ENCODE measurements at regions not wholly inside any gene's neighbourhood (a gene's known extent, or its start where the extent isn't known, plus 50 kb on each side); places are given as distances from the start of the nearest gene placed in this dataset.
"Not testable (repeated sequence)": the region's sequence is repeated elsewhere in the genome, so short reads cannot be mapped to it uniquely, and the experiment has no call there.

DNA sequence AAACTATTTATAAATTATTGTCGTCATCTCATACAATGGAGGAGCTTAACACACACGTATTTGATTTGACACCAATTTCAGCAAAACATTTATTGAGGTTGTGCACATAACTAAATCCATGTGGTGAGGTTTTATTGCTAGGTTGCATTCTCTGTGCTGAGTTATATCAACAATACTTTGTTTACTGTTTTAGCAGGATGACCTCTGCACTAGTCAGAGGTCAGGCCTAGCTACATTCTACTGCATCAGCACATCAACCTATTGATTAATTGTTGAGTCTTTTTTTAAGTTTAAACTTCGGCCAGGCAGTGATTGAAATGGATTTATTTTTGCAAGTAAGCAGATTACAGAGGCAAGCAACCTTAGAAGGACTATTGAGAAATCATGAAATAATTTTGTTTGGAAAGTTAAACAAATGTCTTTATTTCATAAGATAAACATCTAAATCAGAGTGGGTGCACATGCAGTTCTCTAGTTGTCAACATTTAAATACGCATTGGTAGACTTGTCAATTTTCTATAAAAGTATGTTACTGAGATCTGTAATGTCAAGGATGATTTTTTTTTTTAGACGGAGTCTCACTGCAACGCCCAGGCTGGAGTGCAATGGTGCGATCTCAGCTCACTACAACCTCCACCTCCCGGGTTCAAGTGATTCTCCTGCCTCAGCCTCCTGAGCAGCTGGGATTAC lies 75.2 kb upstream of the CD28 start:
- peak; percentile 2 for DNase-seq

GRCh38 chr2:203636588-203637470 lies 69.6 kb upstream of the CD28 start:
- DNase-seq, result no peak

DNA sequence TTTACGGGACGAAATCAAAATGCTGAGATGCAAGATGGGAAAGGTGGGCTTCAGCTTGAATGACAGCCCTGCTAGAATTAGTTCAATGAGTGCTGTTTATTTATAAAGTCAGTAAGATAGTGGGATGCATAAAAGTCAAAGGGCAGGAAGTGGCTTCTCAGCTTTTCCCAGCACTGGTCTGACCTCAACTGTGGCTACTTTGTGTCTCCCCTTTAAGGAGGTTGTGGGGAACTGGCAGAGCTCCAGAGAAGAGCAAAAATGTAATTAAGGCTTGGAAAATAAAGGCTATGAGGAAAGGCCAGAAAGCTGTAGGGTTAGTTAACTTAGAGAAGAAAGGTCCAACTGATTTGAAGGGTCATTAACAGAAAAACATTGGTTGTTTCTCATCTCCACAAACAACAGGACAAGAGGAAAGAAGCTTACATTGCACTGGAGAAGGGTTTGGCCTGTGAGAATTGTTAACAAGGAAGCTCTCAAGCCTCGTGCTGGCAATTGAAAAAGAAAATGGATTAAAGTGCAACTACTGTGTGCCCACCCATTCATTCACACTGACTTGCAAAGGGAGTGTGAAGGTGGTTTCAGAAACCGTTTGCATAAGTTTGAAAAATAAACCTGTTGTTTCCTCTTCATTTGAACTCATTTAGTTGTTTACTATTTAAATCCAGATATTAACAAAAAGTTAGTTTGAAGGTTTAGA lies 68.8 kb upstream of the CD28 start:
- no peak for DNase-seq

DNA sequence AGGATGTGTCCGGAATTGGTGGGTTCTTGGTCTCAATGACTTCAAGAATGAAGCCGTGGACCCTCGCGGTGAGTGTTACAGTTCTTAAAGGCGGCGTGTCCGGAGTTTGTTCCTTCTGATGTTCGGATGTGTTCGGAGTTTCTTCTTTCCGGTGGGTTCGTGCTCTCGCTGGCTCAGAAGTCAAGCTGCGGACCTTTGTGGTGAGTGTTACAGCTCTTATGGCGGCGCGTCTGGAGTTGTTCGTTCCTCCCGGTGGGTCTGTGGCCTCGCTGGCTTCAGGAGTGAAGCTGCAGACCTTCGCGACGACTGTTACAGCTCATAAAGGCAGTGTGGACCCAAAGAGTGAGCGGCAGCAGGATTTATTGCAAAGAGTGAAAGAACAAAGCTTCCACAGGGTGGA lies 64.6 kb upstream of the CD28 start:
- DNase-seq, result not testable (repeated sequence)

- not testable (repeated sequence) for DNase-seq
Observed at GRCh38 chr2:203642841-203643240, 63.6 kb upstream of the CD28 start.

- DNase-seq, result no peak
Observed at GRCh38 chr2:203645831-203646230, 60.6 kb upstream of the CD28 start.

DNA sequence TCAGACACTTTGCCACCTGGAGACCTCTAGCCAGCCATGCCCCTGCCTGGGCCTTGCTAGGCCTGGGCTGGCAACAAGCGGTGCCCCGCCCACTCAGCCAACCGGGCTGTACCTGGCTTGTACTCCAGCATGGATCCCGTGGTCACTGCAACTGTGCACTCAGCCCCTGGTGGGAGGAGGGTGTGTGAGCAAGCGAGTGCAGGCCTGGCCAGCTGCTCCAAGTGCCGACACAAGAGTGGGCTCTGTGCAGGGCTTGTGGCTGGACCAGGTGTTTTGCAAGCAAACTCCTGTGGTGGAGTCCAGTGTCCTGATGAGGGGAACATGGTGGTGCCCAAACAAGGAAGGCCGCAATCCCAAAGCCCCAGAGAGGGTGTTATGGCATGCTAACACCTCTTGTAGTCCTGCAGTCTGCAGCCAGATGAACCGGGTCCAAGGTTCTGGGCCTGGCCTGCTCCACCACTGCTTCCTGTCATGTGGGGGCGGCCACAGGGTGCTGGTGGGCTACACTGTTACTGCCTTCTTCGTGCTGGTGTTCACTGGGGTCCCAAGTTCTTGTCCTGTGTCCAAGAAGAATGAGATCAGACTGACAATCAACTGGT lies 60.1 kb upstream of the CD28 start:
- DNase-seq, result no peak

DNA sequence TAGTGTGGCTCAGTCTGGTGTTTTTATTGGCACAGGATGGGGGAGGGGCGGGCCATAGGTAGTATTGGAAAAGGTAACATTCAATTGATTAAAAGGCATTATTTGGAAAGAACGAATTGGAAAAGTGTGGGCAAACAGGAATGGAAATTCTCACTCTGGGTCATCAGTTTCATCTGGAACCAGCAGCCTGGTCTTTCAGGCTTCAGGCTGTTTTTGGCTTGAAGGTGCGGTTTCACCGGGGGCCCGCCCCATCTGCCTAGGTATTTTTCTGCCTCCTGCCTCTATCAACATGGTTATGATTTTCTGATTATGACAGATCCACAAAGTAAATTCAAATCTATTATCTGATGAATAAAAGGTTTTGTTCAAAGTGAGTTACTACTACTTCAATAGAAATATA lies 59.5 kb upstream of the CD28 start:
- DNase-seq, result no peak

DNA sequence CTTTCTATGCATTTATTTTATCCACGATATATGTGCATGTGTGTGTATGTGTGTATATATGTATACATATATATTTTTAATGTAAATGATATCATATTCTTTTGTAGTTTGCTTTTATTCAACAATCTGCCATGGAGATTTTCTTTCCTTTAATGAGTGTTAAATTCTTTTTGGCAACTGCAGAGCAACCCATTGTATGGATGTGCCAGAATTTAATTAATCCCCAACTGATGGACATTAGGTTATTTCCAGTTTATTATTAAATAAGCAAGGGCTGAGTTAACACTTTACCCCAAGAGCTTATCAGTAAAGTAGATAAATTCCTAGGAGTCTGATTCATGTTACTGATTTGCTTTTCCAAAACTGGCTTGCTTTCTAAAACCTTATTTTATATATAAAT lies 58.9 kb upstream of the CD28 start:
- DNase-seq, result no peak

GRCh38 chr2:203648273-203648672 lies 58.2 kb upstream of the CD28 start:
- DNase-seq, result peak; percentile 7

- no peak for DNase-seq
Observed at GRCh38 chr2:203649176-203649814, 57.1 kb upstream of the CD28 start.

GRCh38 chr2:203650860-203651613 lies 55.4 kb upstream of the CD28 start:
- DNase-seq, result peak; percentile 47

DNA sequence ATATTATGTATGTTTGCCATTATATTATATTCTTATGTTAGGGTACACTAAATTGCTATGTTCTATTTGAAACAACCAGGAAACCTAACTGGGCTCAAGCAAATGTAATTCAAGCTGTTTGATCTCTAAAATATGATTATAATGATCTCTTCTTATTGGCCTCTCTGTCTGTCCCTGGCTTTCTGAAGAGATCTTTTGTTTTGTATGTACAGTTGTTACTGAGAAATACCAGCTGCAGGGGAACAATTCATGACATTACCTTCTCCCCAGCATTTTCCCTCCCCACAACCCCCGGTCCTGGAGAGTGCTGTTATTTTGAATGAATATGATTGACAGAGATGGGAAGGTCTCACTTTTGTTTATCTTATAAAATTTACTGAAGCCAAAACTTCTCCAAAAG lies 54.8 kb upstream of the CD28 start:
- DNase-seq, result no peak

DNA sequence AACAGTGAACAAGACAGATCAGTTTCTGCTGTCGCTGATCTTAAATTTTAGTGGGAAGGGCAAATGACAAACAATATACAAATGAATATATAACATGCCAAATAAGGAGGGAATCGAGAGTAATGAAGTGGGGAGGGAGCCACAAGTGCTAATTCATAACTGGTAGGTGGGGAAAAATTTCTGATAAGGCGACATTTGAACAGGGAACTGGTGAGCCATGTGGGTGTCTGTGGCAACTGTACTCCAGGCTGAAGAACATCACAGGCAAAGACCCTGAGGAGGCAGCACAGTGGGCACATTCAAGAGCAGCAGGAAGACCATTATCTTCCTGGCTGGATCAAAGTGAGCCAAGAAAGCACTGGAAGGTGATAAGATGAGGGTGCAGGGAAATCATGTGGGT lies 51.6 kb upstream of the CD28 start:
- no peak for DNase-seq

- DNase-seq, result no peak
Observed at GRCh38 chr2:203656522-203657287, 49.7 kb upstream of the CD28 start.

Measured in NCI-H774 (cell line).